Small intestine (tissue), 7 donors: ENCODE measurements at regions not wholly inside any gene's neighbourhood (a gene's known extent, or its start where the extent isn't known, plus 50 kb on each side); places are given as distances from the start of the nearest gene placed in this dataset.

ENCODE experiments used
- DNase-seq, 2 donors: peaks; one replicate each; pipeline versions ENCODE4 v3.0.0 to v3.0.0-alpha.2; 2013
- FAIRE-seq: peaks from 2 replicates; lab custom pipeline; 2012; peaks lifted over from hg19 to GRCh38; lab: Jason Lieb, UNC
- H3K27ac ChIP-seq, 3 donors: one replicate each; pipeline ENCODE4 v1.5.1; 2013; ENCODE audit warnings: low read length in 2 of 3, mild to moderate bottlenecking in 2 of 3, control low read depth in 1 of 3, inconsistent platforms in 1 of 3, low read depth in 1 of 3, moderate library complexity in 1 of 3
- H3K27me3 ChIP-seq, 3 donors: one replicate each; pipeline ENCODE4 v1.6.1; 2013; ENCODE audit warnings: low read length in 3 of 3, inconsistent platforms in 1 of 3; ENCODE audit not compliant: control insufficient read depth in 3 of 3, insufficient read depth in 3 of 3
- H3K36me3 ChIP-seq, 3 donors: one replicate each; pipeline ENCODE4 v1.6.1; 2013; ENCODE audit warnings: low read length in 3 of 3, inconsistent platforms in 1 of 3, low read depth in 1 of 3, mild to moderate bottlenecking in 1 of 3, moderate library complexity in 1 of 3; ENCODE audit not compliant: control insufficient read depth in 3 of 3, insufficient read depth in 2 of 3
- H3K4me1 ChIP-seq, 3 donors: one replicate each; pipeline ENCODE4 v1.6.1; 2013; ENCODE audit warnings: low read length in 2 of 3, inconsistent platforms in 1 of 3, low read depth in 1 of 3, mild to moderate bottlenecking in 1 of 3, moderate library complexity in 1 of 3; ENCODE audit not compliant: control insufficient read depth in 3 of 3, insufficient read depth in 2 of 3
- H3K4me3 ChIP-seq, 3 donors: one replicate each; pipeline ENCODE4 v1.5.1; 2013; ENCODE audit warnings: low read length in 3 of 3, control low read depth in 1 of 3, inconsistent platforms in 1 of 3, low read depth in 1 of 3, mild to moderate bottlenecking in 1 of 3, moderate library complexity in 1 of 3
- H3K9me3 ChIP-seq, 2 donors: one replicate each; pipeline ENCODE4 v1.6.1; 2013; ENCODE audit warnings: low read depth in 1 of 2, low read length in 1 of 2; ENCODE audit not compliant: control insufficient read depth in 2 of 2, insufficient read depth in 1 of 2
- WGBS, 3 donors: extraction: QIAGEN DNeasy Blood & Tissue Kit; methylation state at CpG; one replicate each; pipeline ENCODE4 v1.1.7; 2013; 5-methylcytosine and 5-hydroxymethylcytosine counted together
- donor health status: healthy with polysubstance abuse.
- donor health status: control.
- donor health status: control.
- donor health status: Bipolar disorder and iron deficiency.
- donor health status: healthy.

GRCh38 chr5:158304607-158305006, 445.7 kb upstream of the CLINT1 start:
- DNase-seq (no peak), FAIRE-seq (no peak)
- Histone ChIP-seq H3K36me3 (no peaks in the 10 kb centered on the region), H3K27ac (no peak overlapping the region), H3K27me3 (no peaks in the 10 kb centered on the region), H3K4me1 (no peaks in the 10 kb centered on the region), H3K9me3 (no peaks in the 10 kb centered on the region), H3K4me3 (no peak overlapping the region)
- 61 to 89% (median 78%) methylated on average over 2 of the region's 2 CpGs for WGBS, 3 donors

- FAIRE-seq, result no peak
- Histone ChIP-seq H3K36me3 (no peaks in the 10 kb centered on the region), H3K4me3 (no peak overlapping the region), H3K4me1 (no peaks in the 10 kb centered on the region), H3K27ac (no peak overlapping the region), H3K27me3 (no peaks in the 10 kb centered on the region), H3K9me3 (no peaks in the 10 kb centered on the region)
- no peak for DNase-seq
- 89 to 91% (median 90%) methylated on average over 1 of the region's 1 CpG for WGBS, 3 donors
These were observed 444.9 kb upstream of the CLINT1 start for GRCh38 chr5:158303883-158304282.

- H3K4me3 ChIP-seq, result no peak overlapping the region
- H3K4me1 ChIP-seq, result no peaks in the 10 kb centered on the region
- FAIRE-seq (no peak), DNase-seq (no peak)
- H3K27ac ChIP-seq, result no peak overlapping the region
- no peaks in the 10 kb centered on the region for H3K36me3 ChIP-seq
- 58 to 62% (median 60%) methylated on average over 3 of the region's 3 CpGs for WGBS, 3 donors
- H3K27me3 ChIP-seq, result no peaks in the 10 kb centered on the region
- no peaks in the 10 kb centered on the region for H3K9me3 ChIP-seq
These were observed 444.3 kb upstream of the CLINT1 start for GRCh38 chr5:158303275-158303674.

- Histone ChIP-seq H3K4me1 (no peaks in the 10 kb centered on the region), H3K9me3 (peaks cover 0 to 4% of the 10 kb centered on the region in 2 donors), H3K27ac (no peak overlapping the region), H3K27me3 (no peaks in the 10 kb centered on the region), H3K36me3 (no peaks in the 10 kb centered on the region), H3K4me3 (no peak overlapping the region)
- DNase-seq (no peak), FAIRE-seq (no peak)
- 79 to 90% (median 81%) methylated on average over 2 of the region's 2 CpGs for WGBS, 3 donors
These were observed 443.1 kb upstream of the CLINT1 start for GRCh38 chr5:158302029-158302428.

GRCh38 chr5:158301186-158301585, 442.2 kb upstream of the CLINT1 start:
- no peaks in the 10 kb centered on the region for H3K27me3 ChIP-seq
- no peak overlapping the region for H3K27ac ChIP-seq
- H3K9me3 ChIP-seq, result peaks cover 0 to 4% of the 10 kb centered on the region in 2 donors
- H3K4me1 ChIP-seq, result no peaks in the 10 kb centered on the region
- DNase-seq (no peak), FAIRE-seq (no peak)
- 26 to 34% (median 26%) methylated on average over 4 of the region's 4 CpGs for WGBS, 3 donors
- H3K36me3 ChIP-seq, result no peaks in the 10 kb centered on the region
- no peak overlapping the region for H3K4me3 ChIP-seq

GRCh38 chr5:158300256-158300655, 441.3 kb upstream of the CLINT1 start:
- Histone ChIP-seq H3K36me3 (no peaks in the 10 kb centered on the region), H3K9me3 (peaks cover 0 to 4% of the 10 kb centered on the region in 2 donors), H3K4me3 (no peak overlapping the region), H3K27me3 (no peaks in the 10 kb centered on the region), H3K4me1 (no peaks in the 10 kb centered on the region), H3K27ac (no peak overlapping the region)
- no peak for DNase-seq
- WGBS, 3 donors, result 62 to 67% (median 65%) methylated on average over 8 of the region's 8 CpGs
- no peak for FAIRE-seq

GRCh38 chr5:158297002-158297527, 438.1 kb upstream of the CLINT1 start:
- Histone ChIP-seq H3K9me3 (peaks cover 0 to 4% of the 10 kb centered on the region in 2 donors), H3K27ac (no peak overlapping the region), H3K4me1 (no peaks in the 10 kb centered on the region), H3K36me3 (no peaks in the 10 kb centered on the region), H3K4me3 (no peak overlapping the region), H3K27me3 (no peaks in the 10 kb centered on the region)
- no peak for FAIRE-seq
- no peak for DNase-seq

GRCh38 chr5:158294701-158295100, 435.8 kb upstream of the CLINT1 start:
- FAIRE-seq, result no peak

GRCh38 chr5:158292981-158293380, 434.0 kb upstream of the CLINT1 start:
- H3K9me3 ChIP-seq, result peaks cover 0 to 4% of the 10 kb centered on the region in 2 donors
- H3K27ac ChIP-seq, result no peak overlapping the region
- H3K4me3 ChIP-seq, result no peak overlapping the region
- peaks cover 0 to 4% (median 0%) of the 10 kb centered on the region in 3 donors for H3K27me3 ChIP-seq
- 78 to 89% (median 80%) methylated on average over 1 of the region's 1 CpG for WGBS, 3 donors
- H3K36me3 ChIP-seq, result no peaks in the 10 kb centered on the region
- DNase-seq (no peak), FAIRE-seq (no peak)
- H3K4me1 ChIP-seq, result peaks cover 0 to 1% (median 0%) of the 10 kb centered on the region in 3 donors

More at GRCh38 chr5:158294701-158295100, 435.8 kb upstream of the CLINT1 start:
- no peak overlapping the region for H3K27ac ChIP-seq
- H3K4me3 ChIP-seq, result no peak overlapping the region
- WGBS, 3 donors, result 70 to 83% (median 71%) methylated on average over 6 of the region's 6 CpGs
- peaks cover 0 to 4% of the 10 kb centered on the region in 2 donors for H3K9me3 ChIP-seq
- H3K4me1 ChIP-seq, result no peaks in the 10 kb centered on the region
- peaks cover 0 to 4% (median 0%) of the 10 kb centered on the region in 3 donors for H3K27me3 ChIP-seq
- no peaks in the 10 kb centered on the region for H3K36me3 ChIP-seq
- no peak for DNase-seq
